ENCODE measurements at regions not wholly inside any gene's neighbourhood (a gene's known extent, or its start where the extent isn't known, plus 50 kb on each side); places are given as distances from the start of the nearest gene placed in this dataset.
"Not testable (repeated sequence)": the region's sequence is repeated elsewhere in the genome, so short reads cannot be mapped to it uniquely, and the experiment has no call there.

- Mint-ChIP-seq H3K4me1 (ENCODE audit: low read depth) (no peaks in the 10 kb centered on the region), H3K9me3 (peaks cover 31% of the 10 kb centered on the region), H3K36me3 (ENCODE audit: low read depth) (peaks cover 6% of the 10 kb centered on the region), H3K27me3 (ENCODE audit: low read depth) (no peaks in the 10 kb centered on the region), H3K27ac (no peak overlapping the region), H3K4me3 (no peak overlapping the region)
- CTCF ChIA-PET, result no interaction called here
- intact Hi-C loops (cut with micrococcal nuclease), result no loop called here
- no peak for DNase-seq
These were observed 199.3 kb upstream of the ADAMTSL1 start for GRCh38 chr9:18274693-18275092.

GRCh38 chr9:18275313-18275990 is 198.5 kb upstream of the ADAMTSL1 start:
- H3K27me3 Mint-ChIP-seq (ENCODE audit: low read depth), result no peaks in the 10 kb centered on the region
- H3K9me3 Mint-ChIP-seq, result peaks cover 31% of the 10 kb centered on the region
- no peaks in the 10 kb centered on the region for H3K4me1 Mint-ChIP-seq (ENCODE audit: low read depth)
- peaks cover 6% of the 10 kb centered on the region for H3K36me3 Mint-ChIP-seq (ENCODE audit: low read depth)
- CTCF ChIA-PET, result no interaction called here
- no peak overlapping the region for H3K4me3 Mint-ChIP-seq
- intact Hi-C loops (cut with micrococcal nuclease), result no loop called here
- DNase-seq, result no peak
- H3K27ac Mint-ChIP-seq, result no peak overlapping the region

GRCh38 chr9:18281291-18281690 is 192.7 kb upstream of the ADAMTSL1 start:
- Mint-ChIP-seq H3K4me3 (no peak overlapping the region), H3K27me3 (ENCODE audit: low read depth) (peaks cover 2% of the 10 kb centered on the region), H3K27ac (no peak overlapping the region), H3K9me3 (peaks cover 12% of the 10 kb centered on the region), H3K4me1 (ENCODE audit: low read depth) (no peaks in the 10 kb centered on the region), H3K36me3 (ENCODE audit: low read depth) (peaks cover 3% of the 10 kb centered on the region)
- no peak for DNase-seq
- CTCF ChIA-PET, result no interaction called here
- intact Hi-C loops (cut with micrococcal nuclease), result no loop called here

GRCh38 chr9:18294229-18294628 is 179.7 kb upstream of the ADAMTSL1 start:
- CTCF ChIA-PET, result no interaction called here
- DNase-seq, result no peak
- Mint-ChIP-seq H3K27ac (no peak overlapping the region), H3K9me3 (no peaks in the 10 kb centered on the region), H3K36me3 (ENCODE audit: low read depth) (no peaks in the 10 kb centered on the region), H3K27me3 (ENCODE audit: low read depth) (no peaks in the 10 kb centered on the region), H3K4me1 (ENCODE audit: low read depth) (no peaks in the 10 kb centered on the region), H3K4me3 (no peak overlapping the region)
- intact Hi-C loops (cut with micrococcal nuclease), result no loop called here

GRCh38 chr9:18296702-18297055 is 177.3 kb upstream of the ADAMTSL1 start:
- Mint-ChIP-seq H3K27me3 (ENCODE audit: low read depth) (no peaks in the 10 kb centered on the region), H3K36me3 (ENCODE audit: low read depth) (no peaks in the 10 kb centered on the region), H3K4me1 (ENCODE audit: low read depth) (no peaks in the 10 kb centered on the region), H3K27ac (no peak overlapping the region), H3K4me3 (no peak overlapping the region), H3K9me3 (no peaks in the 10 kb centered on the region)
- CTCF ChIA-PET, result no interaction called here
- intact Hi-C loops (cut with micrococcal nuclease), result no loop called here
- DNase-seq, result no peak

DNA sequence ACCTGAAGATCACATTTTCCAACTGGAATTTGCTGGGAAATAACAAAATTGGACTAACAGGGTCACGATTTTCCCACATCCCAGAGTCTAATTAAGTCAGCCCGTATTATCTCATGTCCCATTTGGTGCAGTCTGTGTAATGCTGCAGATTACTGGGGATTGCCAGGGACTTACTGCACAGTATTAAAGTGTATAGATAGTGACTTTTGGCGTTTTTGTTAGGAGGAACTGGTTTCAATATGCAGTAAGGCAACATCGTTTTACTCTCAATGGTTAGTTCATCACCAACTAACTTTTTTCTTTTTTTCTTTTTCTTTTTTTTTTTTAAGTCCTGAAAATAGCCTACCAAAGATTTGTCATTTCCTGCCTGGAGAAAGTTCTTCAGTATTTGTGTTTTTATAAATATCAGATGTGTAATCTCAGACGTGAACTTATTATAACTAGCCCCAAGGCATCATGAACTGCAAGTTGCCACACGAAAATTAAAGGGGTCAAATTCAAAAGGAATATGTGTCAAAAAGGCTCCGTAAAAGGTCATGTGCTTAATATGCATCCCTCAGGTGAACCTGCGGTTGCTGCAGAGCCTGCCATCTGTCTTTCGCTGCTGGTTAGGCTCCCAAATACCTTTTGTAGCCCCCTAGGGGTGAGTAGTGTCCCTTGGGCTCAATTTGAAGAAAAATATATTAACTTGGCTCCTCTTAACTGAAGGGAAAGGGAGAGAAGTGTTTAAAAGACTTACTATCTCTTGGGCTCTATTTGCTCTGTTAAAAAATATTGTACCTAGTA is 176.7 kb upstream of the ADAMTSL1 start:
- Mint-ChIP-seq H3K27ac (no peak overlapping the region), H3K9me3 (no peaks in the 10 kb centered on the region), H3K4me3 (no peak overlapping the region), H3K4me1 (ENCODE audit: low read depth) (no peaks in the 10 kb centered on the region), H3K36me3 (ENCODE audit: low read depth) (no peaks in the 10 kb centered on the region), H3K27me3 (ENCODE audit: low read depth) (no peaks in the 10 kb centered on the region)
- CTCF ChIA-PET, result no interaction called here
- DNase-seq, result no peak
- intact Hi-C loops (cut with micrococcal nuclease), result no loop called here

- Mint-ChIP-seq H3K4me3 (no peak overlapping the region), H3K36me3 (ENCODE audit: low read depth) (no peaks in the 10 kb centered on the region), H3K27ac (no peak overlapping the region), H3K27me3 (ENCODE audit: low read depth) (peaks cover 9% of the 10 kb centered on the region), H3K9me3 (no peaks in the 10 kb centered on the region), H3K4me1 (ENCODE audit: low read depth) (no peaks in the 10 kb centered on the region)
- DNase-seq, result no peak
- intact Hi-C loops (cut with micrococcal nuclease), result no loop called here
- CTCF ChIA-PET, result interaction anchor here (0.6 kb wide), 1 partner anchor 1102 kb away, joined by 3 read pairs; no protein-coding TSS in a partner anchor
These were observed 174.5 kb upstream of the ADAMTSL1 start for GRCh38 chr9:18299449-18299848.

DNA sequence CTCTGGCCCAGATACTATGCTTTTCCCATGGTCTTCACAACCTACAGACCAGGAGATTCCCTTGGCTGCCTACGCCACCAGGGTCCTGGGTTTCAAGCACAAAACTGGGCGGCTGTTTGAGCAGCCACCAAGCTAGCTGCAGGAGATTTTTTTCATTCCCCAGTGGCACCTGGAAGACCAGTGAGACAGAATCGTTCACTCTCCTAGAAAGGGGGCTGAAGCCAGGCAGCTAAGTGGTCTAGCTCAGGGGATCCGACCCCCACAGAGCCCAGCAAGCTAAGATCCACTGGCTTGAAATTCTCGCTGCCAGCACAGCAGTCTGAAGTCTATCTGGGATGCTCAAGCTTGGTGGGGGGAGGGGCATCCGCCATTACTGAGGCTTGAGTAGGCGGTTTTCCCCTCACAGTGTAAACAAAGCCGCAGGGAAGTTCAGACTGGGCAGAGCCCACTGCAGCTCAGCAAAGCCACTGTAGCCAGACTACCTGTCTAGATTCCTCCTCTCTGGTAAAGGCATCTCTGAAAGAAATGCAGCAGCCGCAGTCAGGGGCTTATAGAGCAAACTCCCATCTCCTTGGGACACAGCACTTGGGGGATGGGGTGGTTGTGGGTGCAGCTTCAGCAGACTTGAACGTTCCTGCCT is 168.7 kb upstream of the ADAMTSL1 start:
- H3K27me3 Mint-ChIP-seq (ENCODE audit: low read depth), result peaks cover 14% of the 10 kb centered on the region
- intact Hi-C loops (cut with micrococcal nuclease); CTCF ChIA-PET; DNase-seq; H3K4me1 Mint-ChIP-seq (ENCODE audit: low read depth); H3K9me3 Mint-ChIP-seq; H3K4me3 Mint-ChIP-seq; H3K27ac Mint-ChIP-seq; H3K36me3 Mint-ChIP-seq (ENCODE audit: low read depth): not testable (repeated sequence)

- Mint-ChIP-seq H3K27ac (no peak overlapping the region), H3K27me3 (ENCODE audit: low read depth) (no peaks in the 10 kb centered on the region), H3K36me3 (ENCODE audit: low read depth) (no peaks in the 10 kb centered on the region), H3K4me1 (ENCODE audit: low read depth) (no peaks in the 10 kb centered on the region), H3K9me3 (peaks cover 7% of the 10 kb centered on the region), H3K4me3 (no peak overlapping the region)
- no peak for DNase-seq
- intact Hi-C loops (cut with micrococcal nuclease), result no loop called here
- CTCF ChIA-PET, result no interaction called here
These were observed 159.6 kb upstream of the ADAMTSL1 start for GRCh38 chr9:18314316-18314715.

GRCh38 chr9:18317896-18318295 is 156.1 kb upstream of the ADAMTSL1 start:
- H3K27me3 Mint-ChIP-seq (ENCODE audit: low read depth), result peaks cover 4% of the 10 kb centered on the region
- intact Hi-C loops (cut with micrococcal nuclease), result no loop called here
- CTCF ChIA-PET, result no interaction called here
- H3K4me3 Mint-ChIP-seq, result no peak overlapping the region
- peaks cover 3% of the 10 kb centered on the region for H3K9me3 Mint-ChIP-seq
- no peak for DNase-seq
- H3K36me3 Mint-ChIP-seq (ENCODE audit: low read depth), result no peaks in the 10 kb centered on the region
- H3K4me1 Mint-ChIP-seq (ENCODE audit: low read depth), result no peaks in the 10 kb centered on the region
- no peak overlapping the region for H3K27ac Mint-ChIP-seq

- intact Hi-C loops (cut with micrococcal nuclease), result no loop called here
- Mint-ChIP-seq H3K4me1 (ENCODE audit: low read depth) (no peaks in the 10 kb centered on the region), H3K9me3 (peaks cover 2% of the 10 kb centered on the region), H3K27me3 (ENCODE audit: low read depth) (peaks cover 4% of the 10 kb centered on the region), H3K4me3 (no peak overlapping the region), H3K36me3 (ENCODE audit: low read depth) (no peaks in the 10 kb centered on the region), H3K27ac (no peak overlapping the region)
- CTCF ChIA-PET, result no interaction called here
- no peak for DNase-seq
These were observed 154.0 kb upstream of the ADAMTSL1 start for GRCh38 chr9:18319918-18320445.

- Mint-ChIP-seq H3K27me3 (ENCODE audit: low read depth) (peaks cover 7% of the 10 kb centered on the region), H3K4me1 (ENCODE audit: low read depth) (no peaks in the 10 kb centered on the region), H3K36me3 (ENCODE audit: low read depth) (no peaks in the 10 kb centered on the region), H3K27ac (no peak overlapping the region), H3K9me3 (no peaks in the 10 kb centered on the region), H3K4me3 (no peak overlapping the region)
- CTCF ChIA-PET, result no interaction called here
- DNase-seq, result no peak
- intact Hi-C loops (cut with micrococcal nuclease), result no loop called here
These were observed 148.8 kb upstream of the ADAMTSL1 start for GRCh38 chr9:18324928-18325745.

Measured in activated naive CD4-positive, alpha-beta T cell treated with anti-CD3 and anti-CD28 coated beads for 36 hours (primary cell).